Immature natural killer cell (primary cell): ENCODE measurements at regions not wholly inside any gene's neighbourhood (a gene's known extent, or its start where the extent isn't known, plus 50 kb on each side); places are given as distances from the start of the nearest gene placed in this dataset.

Experiments used
- DNase-seq, 3 donors: peaks; one replicate each; pipeline ENCODE4 v3.0.0; 2022; ENCODE audit warnings: mixed read lengths in 1 of 3
- H3K27ac Mint-ChIP-seq, 6 donors: one replicate each; pipeline ENCODE4 v1.8.0; 2020; ENCODE audit warnings: mixed read lengths in 6 of 6, mild to moderate bottlenecking in 5 of 6, inconsistent platforms in 4 of 6, moderate library complexity in 3 of 6
- H3K27me3 Mint-ChIP-seq, 3 donors: one replicate each; pipeline ENCODE4 v1.8.0; 2020 to 2021; ENCODE audit warnings: low read depth in 3 of 3, mild to moderate bottlenecking in 3 of 3, mixed read lengths in 3 of 3, moderate library complexity in 3 of 3, inconsistent platforms in 1 of 3
- H3K36me3 Mint-ChIP-seq, 3 donors: one replicate each; pipeline ENCODE4 v1.8.0; 2020; ENCODE audit warnings: mixed read lengths in 3 of 3, inconsistent platforms in 2 of 3, mild to moderate bottlenecking in 2 of 3
- H3K4me1 Mint-ChIP-seq, 2 donors: one replicate each; pipeline ENCODE4 v1.8.0; 2020; ENCODE audit warnings: inconsistent platforms in 2 of 2, mild to moderate bottlenecking in 2 of 2, mixed read lengths in 2 of 2, moderate library complexity in 1 of 2
- H3K4me3 Mint-ChIP-seq, 5 donors: one replicate each; pipeline ENCODE4 v1.8.0; 2020; ENCODE audit warnings: mild to moderate bottlenecking in 5 of 5, mixed read lengths in 5 of 5, inconsistent platforms in 3 of 5, moderate library complexity in 3 of 5
- H3K9me3 Mint-ChIP-seq, 6 donors: one replicate each; pipeline ENCODE4 v1.8.0; 2020; ENCODE audit warnings: mild to moderate bottlenecking in 6 of 6, mixed read lengths in 6 of 6, inconsistent platforms in 4 of 6, moderate library complexity in 3 of 6

GRCh38 chr10:2619472-2619871, 447.9 kb upstream of the PFKP start:
- Mint-ChIP-seq H3K36me3 (no peaks in the 10 kb centered on the region), H3K4me3 (no peak overlapping the region), H3K27me3 (peaks cover 0 to 4% (median 1%) of the 10 kb centered on the region in 3 donors), H3K9me3 (no peaks in the 10 kb centered on the region), H3K4me1 (no peaks in the 10 kb centered on the region), H3K27ac (no peak overlapping the region)
- no peak for DNase-seq

- peaks cover 0 to 4% (median 1%) of the 10 kb centered on the region in 3 donors for H3K27me3 Mint-ChIP-seq
- no peak overlapping the region for H3K27ac Mint-ChIP-seq
- H3K9me3 Mint-ChIP-seq: peaks cover 0 to under 1% (median 0%) of the 10 kb centered on the region in 6 donors
- H3K36me3 Mint-ChIP-seq: no peaks in the 10 kb centered on the region
- H3K4me1 Mint-ChIP-seq: no peaks in the 10 kb centered on the region
- DNase-seq: no peak
- no peak overlapping the region for H3K4me3 Mint-ChIP-seq
Observed at GRCh38 chr10:2618690-2619089, 448.7 kb upstream of the PFKP start.

- H3K9me3 Mint-ChIP-seq: peaks cover 0 to 2% (median 0%) of the 10 kb centered on the region in 6 donors
Observed at GRCh38 chr10:2616215-2616614, 451.1 kb upstream of the PFKP start.

GRCh38 chr10:2611603-2612002, 455.7 kb upstream of the PFKP start:
- H3K4me1 Mint-ChIP-seq: no peaks in the 10 kb centered on the region
- no peak for DNase-seq
- H3K27me3 Mint-ChIP-seq: peaks cover 0 to 6% (median 1%) of the 10 kb centered on the region in 3 donors
- no peaks in the 10 kb centered on the region for H3K36me3 Mint-ChIP-seq
- H3K4me3 Mint-ChIP-seq: no peak overlapping the region
- no peak overlapping the region for H3K27ac Mint-ChIP-seq
- peaks cover 0 to 4% (median 2%) of the 10 kb centered on the region in 6 donors for H3K9me3 Mint-ChIP-seq

More at GRCh38 chr10:2616215-2616614, 451.1 kb upstream of the PFKP start:
- Mint-ChIP-seq H3K27me3 (peaks cover 0 to 4% (median 1%) of the 10 kb centered on the region in 3 donors), H3K4me3 (no peak overlapping the region), H3K36me3 (no peaks in the 10 kb centered on the region), H3K4me1 (no peaks in the 10 kb centered on the region), H3K27ac (no peak overlapping the region)
- DNase-seq: no peak

- Mint-ChIP-seq H3K4me1 (no peaks in the 10 kb centered on the region), H3K27ac (no peak overlapping the region), H3K4me3 (no peak overlapping the region), H3K36me3 (no peaks in the 10 kb centered on the region), H3K27me3 (peaks cover 1 to 6% (median 2%) of the 10 kb centered on the region in 3 donors), H3K9me3 (peaks cover 0 to 4% (median 3%) of the 10 kb centered on the region in 6 donors)
- DNase-seq: no peak
Observed at GRCh38 chr10:2610946-2611345, 456.4 kb upstream of the PFKP start.

- H3K4me3 Mint-ChIP-seq: no peak overlapping the region
- H3K27ac Mint-ChIP-seq: no peak overlapping the region
- no peak for DNase-seq
- peaks cover 0 to 5% (median 5%) of the 10 kb centered on the region in 3 donors for H3K27me3 Mint-ChIP-seq
- no peaks in the 10 kb centered on the region for H3K36me3 Mint-ChIP-seq
- H3K9me3 Mint-ChIP-seq: peaks cover 0 to 4% (median 0%) of the 10 kb centered on the region in 6 donors
- H3K4me1 Mint-ChIP-seq: no peaks in the 10 kb centered on the region
Observed at GRCh38 chr10:2604891-2605290, 462.5 kb upstream of the PFKP start.

- Mint-ChIP-seq H3K4me1 (no peaks in the 10 kb centered on the region), H3K9me3 (peaks cover 0 to 5% (median under 1%) of the 10 kb centered on the region in 6 donors), H3K4me3 (no peak overlapping the region), H3K27me3 (peaks cover 0 to 5% (median 4%) of the 10 kb centered on the region in 3 donors), H3K27ac (no peak overlapping the region), H3K36me3 (no peaks in the 10 kb centered on the region)
- no peak for DNase-seq
Observed at GRCh38 chr10:2599571-2599970, 467.8 kb upstream of the PFKP start.

GRCh38 chr10:2592360-2593160, 474.8 kb upstream of the PFKP start:
- H3K9me3 Mint-ChIP-seq: peaks cover 0 to 5% (median under 1%) of the 10 kb centered on the region in 6 donors
- DNase-seq: no peak
- H3K4me3 Mint-ChIP-seq: no peak overlapping the region
- H3K36me3 Mint-ChIP-seq: no peaks in the 10 kb centered on the region
- H3K4me1 Mint-ChIP-seq: no peaks in the 10 kb centered on the region
- no peak overlapping the region for H3K27ac Mint-ChIP-seq
- H3K27me3 Mint-ChIP-seq: peaks cover 0 to 1% (median 0%) of the 10 kb centered on the region in 3 donors

GRCh38 chr10:2589196-2589595, 478.2 kb upstream of the PFKP start:
- peaks cover 0 to 4% (median 0%) of the 10 kb centered on the region in 6 donors for H3K9me3 Mint-ChIP-seq
- H3K27me3 Mint-ChIP-seq: peaks cover 0 to 1% (median 0%) of the 10 kb centered on the region in 3 donors
- no peak overlapping the region for H3K4me3 Mint-ChIP-seq
- no peaks in the 10 kb centered on the region for H3K4me1 Mint-ChIP-seq
- H3K36me3 Mint-ChIP-seq: no peaks in the 10 kb centered on the region
- no peak overlapping the region for H3K27ac Mint-ChIP-seq
- DNase-seq: no peak

GRCh38 chr10:2584385-2584784, 483.0 kb upstream of the PFKP start:
- no peaks in the 10 kb centered on the region for H3K36me3 Mint-ChIP-seq
- no peak overlapping the region for H3K4me3 Mint-ChIP-seq
- H3K9me3 Mint-ChIP-seq: peaks cover 0 to 3% (median 0%) of the 10 kb centered on the region in 6 donors
- DNase-seq: no peak
- H3K27ac Mint-ChIP-seq: no peak overlapping the region
- H3K27me3 Mint-ChIP-seq: no peaks in the 10 kb centered on the region
- no peaks in the 10 kb centered on the region for H3K4me1 Mint-ChIP-seq

- no peaks in the 10 kb centered on the region for H3K4me1 Mint-ChIP-seq
- DNase-seq: no peak
- H3K27me3 Mint-ChIP-seq: peaks cover 0 to 7% (median 0%) of the 10 kb centered on the region in 3 donors
- no peak overlapping the region for H3K27ac Mint-ChIP-seq
- peaks cover 0 to 8% (median 0%) of the 10 kb centered on the region in 6 donors for H3K9me3 Mint-ChIP-seq
- H3K4me3 Mint-ChIP-seq: no peak overlapping the region
- no peaks in the 10 kb centered on the region for H3K36me3 Mint-ChIP-seq
Observed at GRCh38 chr10:2576892-2577291, 490.5 kb upstream of the PFKP start.

- Mint-ChIP-seq H3K27me3 (peaks cover 0 to 7% (median 2%) of the 10 kb centered on the region in 3 donors), H3K36me3 (no peaks in the 10 kb centered on the region), H3K27ac (no peak overlapping the region), H3K9me3 (peaks cover 0 to 8% (median 0%) of the 10 kb centered on the region in 6 donors), H3K4me3 (no peak overlapping the region), H3K4me1 (no peaks in the 10 kb centered on the region)
- DNase-seq: no peak
Observed at GRCh38 chr10:2575460-2575859, 491.9 kb upstream of the PFKP start.

- peaks cover 0 to 3% (median 0%) of the 10 kb centered on the region in 6 donors for H3K9me3 Mint-ChIP-seq
- H3K27me3 Mint-ChIP-seq: peaks cover 0 to 7% (median 2%) of the 10 kb centered on the region in 3 donors
- DNase-seq: no peak
- H3K4me1 Mint-ChIP-seq: no peaks in the 10 kb centered on the region
- H3K27ac Mint-ChIP-seq: no peak overlapping the region
- no peaks in the 10 kb centered on the region for H3K36me3 Mint-ChIP-seq
- H3K4me3 Mint-ChIP-seq: no peak overlapping the region
Observed at GRCh38 chr10:2572611-2573010, 494.7 kb upstream of the PFKP start.

- no peaks in the 10 kb centered on the region for H3K36me3 Mint-ChIP-seq
Observed at GRCh38 chr10:2556883-2557282, 510.5 kb upstream of the PFKP start.

More at GRCh38 chr10:2556883-2557282, 510.5 kb upstream of the PFKP start:
- H3K4me3 Mint-ChIP-seq: no peak overlapping the region
- H3K9me3 Mint-ChIP-seq: peaks cover 0 to 8% (median 1%) of the 10 kb centered on the region in 6 donors
- no peak for DNase-seq
- H3K4me1 Mint-ChIP-seq: no peaks in the 10 kb centered on the region
- peaks cover 0 to 4% (median 4%) of the 10 kb centered on the region in 3 donors for H3K27me3 Mint-ChIP-seq
- no peak overlapping the region for H3K27ac Mint-ChIP-seq
